WI38 (cell line): ENCODE measurements at regions not wholly inside any gene's neighbourhood (a gene's known extent, or its start where the extent isn't known, plus 50 kb on each side); places are given as distances from the start of the nearest gene placed in this dataset.

Experiments used
- H3K4me3 ChIP-seq: 2 replicates; pipeline ENCODE4 v1.5.1; 2011; ENCODE audit warnings: low read depth, mild to moderate bottlenecking, control low read depth, low read length
- TF ChIP-seq, protein P1 (sequence below): IDR thresholded peaks from 2 replicates; pipeline ENCODE4 v1.5.1; 2012; ENCODE audit warnings: low read depth, mild to moderate bottlenecking, control low read depth, low read length

DNA sequence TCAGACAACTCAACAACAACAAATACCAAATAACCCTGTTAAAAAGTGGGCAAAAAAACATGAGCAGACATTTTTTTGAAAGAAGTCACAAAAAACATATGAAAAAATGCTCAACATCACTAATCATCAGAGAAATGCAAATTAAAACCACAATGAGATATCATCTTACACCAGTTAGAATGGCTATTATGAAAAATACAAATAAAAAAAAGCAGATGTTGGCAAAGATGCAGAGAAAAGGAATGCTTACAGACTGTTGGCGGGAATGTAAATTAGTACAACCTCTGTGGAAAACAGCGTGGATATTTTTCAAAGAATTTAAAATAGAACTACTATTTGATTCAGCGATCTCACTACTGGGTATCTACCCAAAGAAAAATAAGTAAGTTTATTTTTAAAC, 114.0 kb downstream of the SLC38A4 start:
- no peak overlapping the region for H3K4me3 ChIP-seq
- TF ChIP-seq, protein P1, sequence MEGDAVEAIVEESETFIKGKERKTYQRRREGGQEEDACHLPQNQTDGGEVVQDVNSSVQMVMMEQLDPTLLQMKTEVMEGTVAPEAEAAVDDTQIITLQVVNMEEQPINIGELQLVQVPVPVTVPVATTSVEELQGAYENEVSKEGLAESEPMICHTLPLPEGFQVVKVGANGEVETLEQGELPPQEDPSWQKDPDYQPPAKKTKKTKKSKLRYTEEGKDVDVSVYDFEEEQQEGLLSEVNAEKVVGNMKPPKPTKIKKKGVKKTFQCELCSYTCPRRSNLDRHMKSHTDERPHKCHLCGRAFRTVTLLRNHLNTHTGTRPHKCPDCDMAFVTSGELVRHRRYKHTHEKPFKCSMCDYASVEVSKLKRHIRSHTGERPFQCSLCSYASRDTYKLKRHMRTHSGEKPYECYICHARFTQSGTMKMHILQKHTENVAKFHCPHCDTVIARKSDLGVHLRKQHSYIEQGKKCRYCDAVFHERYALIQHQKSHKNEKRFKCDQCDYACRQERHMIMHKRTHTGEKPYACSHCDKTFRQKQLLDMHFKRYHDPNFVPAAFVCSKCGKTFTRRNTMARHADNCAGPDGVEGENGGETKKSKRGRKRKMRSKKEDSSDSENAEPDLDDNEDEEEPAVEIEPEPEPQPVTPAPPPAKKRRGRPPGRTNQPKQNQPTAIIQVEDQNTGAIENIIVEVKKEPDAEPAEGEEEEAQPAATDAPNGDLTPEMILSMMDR = no peak

GRCh38 chr12:46710125-46710743, 115.6 kb downstream of the SLC38A4 start:
- TF ChIP-seq, protein P1 = no peak
- no peak overlapping the region for H3K4me3 ChIP-seq

DNA sequence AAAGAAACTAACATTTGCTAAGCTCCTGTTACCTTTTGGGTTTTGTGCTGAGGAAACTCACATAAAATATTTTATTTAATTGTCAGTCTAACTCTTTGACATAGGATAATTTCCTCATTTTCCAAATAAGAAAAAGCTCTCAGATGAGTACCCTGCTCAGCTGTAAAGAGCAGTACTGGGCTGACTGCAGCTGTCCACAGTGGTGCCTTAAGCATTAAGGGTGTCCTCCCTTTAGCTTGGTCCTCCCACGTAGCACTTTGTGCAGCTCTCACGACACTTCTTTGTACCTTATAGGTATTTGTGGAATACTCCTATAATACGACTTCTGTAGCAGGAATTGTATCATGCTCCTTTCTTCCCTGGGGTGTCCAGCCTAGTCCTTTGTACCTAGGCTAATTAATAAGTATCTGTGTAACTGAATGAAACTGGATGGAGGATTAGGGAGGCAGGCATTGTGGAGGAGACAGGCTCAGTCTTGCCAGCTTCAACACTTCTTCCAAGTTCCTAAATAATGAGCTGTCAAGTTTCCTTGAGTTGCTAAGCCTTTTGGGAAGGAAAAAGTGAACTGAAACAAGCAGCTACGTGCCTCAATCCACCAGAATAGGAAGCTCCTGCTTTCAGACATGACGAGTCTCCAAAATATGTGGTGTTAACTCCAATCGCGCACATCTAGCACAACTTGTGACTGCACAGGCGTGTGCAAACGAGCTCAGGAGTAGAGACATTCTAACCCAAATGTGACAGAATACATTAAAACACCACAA, 123.0 kb downstream of the SLC38A4 start:
- no peak overlapping the region for H3K4me3 ChIP-seq
- TF ChIP-seq, protein P1 = no peak

GRCh38 chr12:46701356-46701755, 124.4 kb downstream of the SLC38A4 start:
- TF ChIP-seq, protein P1 = no peak
- H3K4me3 ChIP-seq = no peak overlapping the region

DNA sequence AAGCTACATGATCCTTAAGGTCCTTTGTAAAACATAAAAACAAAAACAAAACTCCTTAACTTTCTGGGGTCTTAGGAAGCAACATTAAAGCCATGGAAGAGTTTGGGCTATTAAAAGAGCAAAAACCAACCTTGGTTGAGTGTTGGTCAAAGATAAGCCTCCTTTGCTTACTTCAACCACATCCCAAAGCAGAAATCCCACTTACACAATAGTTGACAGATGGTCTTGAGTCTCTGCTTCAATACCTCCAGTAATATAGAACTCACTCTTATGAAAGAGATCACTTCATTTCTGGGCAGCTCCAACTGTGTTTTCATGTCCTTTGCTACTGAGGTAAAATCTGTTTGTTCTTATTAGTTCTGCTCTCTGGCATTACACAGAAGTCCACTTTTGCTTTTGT, 125.8 kb downstream of the SLC38A4 start:
- TF ChIP-seq, protein P1 = no peak
- H3K4me3 ChIP-seq = no peak overlapping the region

DNA sequence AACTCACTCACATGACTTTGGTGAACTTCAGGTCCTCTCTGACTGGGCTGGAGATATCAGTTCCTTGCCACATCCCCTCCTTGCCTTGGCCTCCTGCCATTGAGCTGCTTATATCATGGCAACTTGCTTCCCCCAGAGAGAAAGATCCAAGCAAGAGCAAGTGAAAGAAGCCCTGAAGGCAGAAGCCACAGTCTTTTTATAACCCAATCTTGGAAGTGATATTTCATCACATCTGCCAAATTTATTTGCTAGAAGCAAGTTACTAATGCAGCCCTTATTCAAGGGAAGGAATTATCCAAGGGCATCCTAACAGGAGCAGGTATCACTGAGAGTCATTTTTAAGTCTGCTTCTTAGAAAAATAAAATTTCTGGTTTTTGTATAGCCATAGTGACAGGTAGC, 127.8 kb downstream of the SLC38A4 start:
- TF ChIP-seq, protein P1 = no peak
- no peak overlapping the region for H3K4me3 ChIP-seq

GRCh38 chr12:46693518-46693917, 132.3 kb downstream of the SLC38A4 start:
- no peak overlapping the region for H3K4me3 ChIP-seq
- TF ChIP-seq, protein P1 = no peak
